ENCODE measurements at regions not wholly inside any gene's neighbourhood (a gene's known extent, or its start where the extent isn't known, plus 50 kb on each side); places are given as distances from the start of the nearest gene placed in this dataset.
A peak's percentile ranks its signal among the peaks of the same experiment; 100 is the strongest.
"Not testable (repeated sequence)": the region's sequence is repeated elsewhere in the genome, so short reads cannot be mapped to it uniquely, and the experiment has no call there.

DNA sequence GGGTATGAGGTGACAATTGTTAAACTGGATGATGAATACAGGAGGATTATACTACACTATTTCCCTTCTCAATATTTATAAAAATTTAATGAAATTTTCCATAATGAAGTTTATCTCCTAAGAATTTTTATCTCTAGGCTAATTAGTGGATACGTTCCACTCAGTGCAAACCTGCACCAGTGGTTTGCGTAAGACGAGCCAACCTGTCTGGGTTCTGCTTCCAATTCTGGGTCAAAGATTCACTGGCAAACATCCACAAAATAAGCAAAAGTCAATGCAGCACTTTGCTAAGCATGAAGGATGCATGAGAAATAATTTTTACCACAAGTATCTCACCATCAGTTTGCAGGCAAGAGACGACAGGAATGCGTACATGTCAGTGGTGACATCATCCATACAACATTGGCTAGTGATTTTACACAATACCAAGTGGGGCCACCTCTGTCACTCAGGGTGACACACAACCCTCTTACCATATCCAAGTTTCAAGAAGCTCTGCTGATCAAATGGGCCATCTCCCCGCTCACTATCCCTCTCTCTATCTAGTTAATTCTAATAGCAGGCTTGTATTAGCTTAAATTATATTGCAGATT is 51.7 kb downstream of the FAM50B start:
- ATAC-seq (no peak), DNase-seq (no peak)
- intact Hi-C loops (cut with DNase I, micrococcal nuclease) = no loop called here

- intact Hi-C loops (cut with DNase I, micrococcal nuclease) = no loop called here
- no peak for ATAC-seq
Measured at GRCh38 chr6:3902871-3903648, 53.9 kb downstream of the FAM50B start.

DNA sequence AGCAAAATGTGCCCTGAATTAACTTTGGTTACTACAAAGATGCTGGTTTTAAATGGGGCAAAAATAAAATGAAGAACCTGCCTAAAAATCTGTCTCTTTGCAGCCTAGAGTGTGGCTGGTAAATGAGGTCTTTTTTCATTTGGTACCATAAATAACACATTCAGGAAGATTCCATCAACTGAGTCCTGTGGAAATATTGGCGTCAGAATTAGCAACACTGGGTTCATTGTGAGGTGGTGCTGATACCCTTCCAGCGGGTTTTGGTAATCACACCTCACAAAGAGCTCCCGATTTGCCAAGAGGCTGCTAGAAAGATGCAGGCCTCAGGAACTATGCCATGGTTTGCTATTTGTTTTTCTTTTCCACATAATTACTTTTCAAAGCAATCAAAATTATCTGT is 55.3 kb downstream of the FAM50B start:
- intact Hi-C loops (cut with DNase I, micrococcal nuclease) = no loop called here
- DNase-seq (no peak), ATAC-seq (no peak)

More at GRCh38 chr6:3902871-3903648, 53.9 kb downstream of the FAM50B start:
- no peak for DNase-seq

DNA sequence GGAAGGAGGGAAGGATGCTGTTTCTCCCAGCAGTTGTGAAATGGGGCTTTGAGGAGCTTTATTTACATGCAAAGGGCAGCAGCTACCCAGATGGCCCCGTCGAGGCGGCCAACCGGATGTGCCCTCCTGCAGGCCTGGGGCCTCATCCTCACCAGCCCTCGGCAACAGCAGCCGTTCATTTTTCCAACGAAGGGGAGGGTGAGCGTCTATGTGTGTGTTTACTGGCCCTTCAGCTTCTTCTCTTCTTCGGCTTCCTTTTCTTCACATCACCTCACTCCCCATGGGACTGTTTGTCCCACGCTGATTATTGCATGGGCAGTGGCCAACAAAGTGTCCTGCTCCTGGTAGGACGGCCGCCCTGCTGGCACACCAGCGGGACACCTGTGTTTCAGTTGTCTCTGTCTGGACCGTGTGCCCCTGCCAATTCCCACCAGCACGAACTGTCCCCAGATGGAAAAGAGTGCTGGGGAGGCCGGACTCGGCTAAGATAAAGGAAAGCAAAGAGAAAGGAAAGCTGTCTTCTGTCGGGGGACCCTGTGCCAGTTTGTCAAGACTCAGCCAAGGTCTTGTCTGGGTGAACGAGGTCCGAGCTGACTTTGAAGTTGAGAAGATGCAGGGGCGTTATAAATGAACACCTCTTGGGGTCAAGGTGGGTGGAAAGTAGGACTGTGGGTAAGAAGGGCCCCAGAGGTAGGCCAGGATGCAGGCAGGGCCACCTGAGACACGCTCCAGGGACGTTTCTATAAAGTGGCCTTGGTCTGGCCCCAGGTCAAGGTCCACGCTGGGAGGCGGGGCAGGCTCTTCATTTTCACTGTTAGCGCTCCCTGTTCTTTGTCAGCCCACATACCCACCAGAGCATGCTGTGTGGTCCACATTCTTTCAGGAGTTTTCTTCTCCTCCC is 57.0 kb downstream of the FAM50B start:
- ATAC-seq (peak; percentile 74), DNase-seq (peak in 1 of 2 donors; percentile 19)
- intact Hi-C loops (cut with DNase I, micrococcal nuclease) = no loop called here

DNA sequence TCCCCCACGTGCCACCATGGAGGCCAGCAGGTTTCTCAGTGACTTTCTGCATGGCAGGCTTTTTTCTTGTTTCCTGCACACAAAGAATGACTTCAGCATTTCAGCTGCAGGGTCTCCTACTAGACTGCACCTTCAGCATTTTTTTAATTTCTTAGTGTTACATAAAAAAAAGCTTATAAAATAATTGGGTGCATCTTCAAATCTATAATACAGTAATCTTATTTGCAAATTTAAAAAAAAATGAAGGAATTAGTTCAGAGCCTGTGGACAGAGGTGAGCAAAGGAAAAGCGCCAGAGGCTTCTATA is 57.6 kb downstream of the FAM50B start:
- intact Hi-C loops (cut with DNase I, micrococcal nuclease) = no loop called here
- DNase-seq = no peak

GRCh38 chr6:3908223-3908622 is 59.0 kb downstream of the FAM50B start:
- intact Hi-C loops (cut with DNase I, micrococcal nuclease) = no loop called here
- DNase-seq (no peak), ATAC-seq (no peak)

More for the DNA sequence above, 57.6 kb downstream of the FAM50B start:
- ATAC-seq = no peak

DNA sequence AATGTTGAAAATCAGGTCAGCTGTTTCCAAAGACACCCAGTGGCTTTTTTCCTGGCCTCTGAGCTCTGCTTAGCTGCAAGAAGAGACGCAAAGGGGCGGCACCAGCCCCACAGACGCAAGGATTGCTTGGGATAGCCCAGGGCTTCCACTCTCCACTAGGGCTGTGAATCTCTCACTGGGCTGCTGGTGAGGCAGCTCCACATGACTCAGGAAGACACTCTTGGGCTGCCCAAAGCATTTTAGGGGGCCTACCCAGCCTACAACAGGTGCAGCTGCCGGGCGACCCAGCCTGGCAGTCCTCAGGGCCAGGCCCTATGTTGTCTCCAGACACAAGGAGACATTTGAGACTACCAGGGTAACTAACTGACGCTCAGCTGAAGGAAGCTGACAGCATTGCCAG is 59.8 kb downstream of the FAM50B start:
- no peak for ATAC-seq
- intact Hi-C loops (cut with DNase I, micrococcal nuclease) = no loop called here
- DNase-seq = no peak

DNA sequence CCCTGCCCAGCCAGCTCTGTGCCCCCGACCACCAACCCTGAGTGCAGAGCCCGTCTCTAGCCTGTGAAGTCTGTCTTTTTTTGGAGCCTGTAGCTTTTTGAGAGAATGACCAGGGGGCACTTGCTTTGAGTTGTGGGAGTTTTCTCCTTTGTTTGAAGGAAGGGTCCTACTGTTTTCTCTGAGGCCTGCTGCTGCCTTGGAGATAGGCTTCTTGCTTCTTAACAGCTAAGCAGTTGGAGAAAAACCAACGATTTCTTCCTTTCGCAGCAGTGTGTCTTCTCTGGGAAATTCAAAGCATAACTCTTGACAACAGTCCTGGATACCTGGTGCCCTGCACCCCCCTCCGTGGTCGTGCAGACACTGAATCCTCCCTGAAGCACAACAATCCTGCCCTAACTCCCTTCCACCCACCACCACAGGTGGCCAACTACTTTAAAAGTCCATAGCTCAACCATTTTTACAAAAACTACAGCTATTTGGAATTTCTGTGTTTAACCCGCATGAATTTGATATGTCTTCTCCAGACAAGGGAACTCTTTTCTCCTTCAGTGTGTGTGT is 61.0 kb downstream of the FAM50B start:
- ATAC-seq (no peak), DNase-seq (no peak)
- intact Hi-C loops (cut with DNase I, micrococcal nuclease) = no loop called here

DNA sequence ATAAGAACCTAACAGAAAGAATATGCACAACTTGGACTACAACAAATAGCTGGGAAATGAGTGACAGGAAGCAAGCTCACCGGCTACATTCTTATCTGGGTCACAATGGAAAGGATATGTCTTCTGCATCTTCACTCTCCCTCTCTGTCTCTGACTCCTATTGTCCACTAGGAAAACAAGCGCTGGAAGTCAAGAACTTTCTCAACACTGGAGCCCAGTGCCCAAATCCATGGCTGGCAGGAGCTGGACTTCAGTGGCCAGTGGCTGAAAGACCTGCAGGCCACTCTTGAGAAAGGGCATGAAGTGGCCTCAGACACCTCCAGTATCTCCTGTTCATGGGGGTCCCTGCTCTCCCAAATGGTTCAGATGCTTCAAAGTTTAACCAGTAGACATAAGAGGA is 62.0 kb downstream of the FAM50B start:
- DNase-seq (no peak), ATAC-seq (no peak)
- intact Hi-C loops (cut with DNase I, micrococcal nuclease) = no loop called here

- no peak for ATAC-seq
- intact Hi-C loops (cut with DNase I, micrococcal nuclease) = no loop called here
Measured at GRCh38 chr6:3911614-3912336, 62.6 kb downstream of the FAM50B start.

GRCh38 chr6:3912361-3913076 is 63.3 kb downstream of the FAM50B start:
- intact Hi-C loops (cut with DNase I, micrococcal nuclease) = no loop called here
- DNase-seq (no peak), ATAC-seq (no peak)

More at GRCh38 chr6:3911614-3912336, 62.6 kb downstream of the FAM50B start:
- DNase-seq = no peak

DNA sequence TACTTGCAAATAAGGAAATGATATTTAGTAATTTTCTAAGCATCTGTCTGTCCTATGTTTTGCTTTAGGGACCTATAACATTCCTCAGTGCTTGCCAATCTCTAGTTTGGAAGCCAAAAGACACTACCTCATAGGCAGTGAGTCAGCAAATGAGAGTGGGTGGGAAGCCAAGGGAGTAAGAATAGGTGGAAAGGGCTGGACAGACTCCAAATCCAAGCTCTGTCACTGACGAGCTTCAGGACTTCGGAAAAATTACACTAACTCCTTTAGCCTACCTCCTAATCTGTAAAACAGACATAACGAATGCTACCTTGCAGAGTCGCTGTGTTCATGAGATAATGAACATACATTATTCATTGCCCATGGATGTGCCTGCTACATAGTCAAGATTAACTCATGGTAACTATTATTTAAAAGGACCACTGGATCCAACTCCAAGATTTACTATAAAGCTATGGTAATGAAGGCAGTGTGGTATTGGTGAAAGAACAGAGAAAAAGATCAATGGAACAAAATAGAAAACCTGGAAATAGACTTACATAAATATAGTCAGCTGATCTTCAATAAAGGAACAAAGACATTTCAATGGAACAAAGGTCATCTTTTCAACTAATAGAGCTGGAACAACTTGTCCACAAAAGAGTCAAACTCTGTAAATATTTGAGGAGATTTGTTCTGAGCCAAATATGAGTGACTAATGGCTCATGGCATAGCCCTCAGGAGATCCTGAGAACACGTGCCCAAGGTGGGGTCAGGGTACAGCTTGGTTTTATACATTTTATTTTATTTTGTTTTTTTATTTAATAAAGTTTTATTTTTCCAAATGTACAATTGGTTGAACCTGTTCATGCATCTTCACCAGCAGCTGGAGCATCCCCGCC is 64.1 kb downstream of the FAM50B start:
- peak; percentile 15 to 49 for DNase-seq
- peak; percentile 87 for ATAC-seq
- intact Hi-C loops (cut with DNase I, micrococcal nuclease) = no loop called here

DNA sequence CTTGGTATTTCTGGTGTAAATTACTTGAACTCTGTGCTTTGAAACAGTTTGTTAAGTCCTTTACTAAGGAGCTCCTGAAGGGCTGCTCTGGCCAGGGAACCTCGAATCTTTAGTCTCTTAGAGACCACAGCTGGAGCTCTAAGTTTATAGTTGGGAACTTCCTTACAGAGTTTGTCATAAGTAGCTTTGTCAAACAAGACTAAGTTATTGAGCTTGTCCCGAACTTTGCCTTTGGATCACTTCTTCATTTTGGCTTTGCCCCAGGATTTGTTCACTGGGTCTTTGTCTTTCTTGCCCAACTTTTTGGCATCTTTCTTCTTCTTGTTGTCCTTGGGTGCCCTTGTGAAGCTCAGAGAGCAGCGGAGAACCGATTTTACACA is 64.8 kb downstream of the FAM50B start:
- intact Hi-C loops (cut with DNase I, micrococcal nuclease) = no loop called here
- peak; percentile 15 for ATAC-seq
- no peak for DNase-seq

- no peak for ATAC-seq
- intact Hi-C loops (cut with DNase I, micrococcal nuclease) = no loop called here
- DNase-seq = no peak
Measured at GRCh38 chr6:3915076-3915791, 66.1 kb downstream of the FAM50B start.

- DNase-seq (no peak), ATAC-seq (no peak)
- intact Hi-C loops (cut with DNase I, micrococcal nuclease) = no loop called here
Measured at GRCh38 chr6:3916211-3916610, 67.0 kb downstream of the FAM50B start.

- intact Hi-C loops (cut with DNase I, micrococcal nuclease); DNase-seq; ATAC-seq: not testable (repeated sequence)
Measured at GRCh38 chr6:3916749-3917148, 67.6 kb downstream of the FAM50B start.

DNA sequence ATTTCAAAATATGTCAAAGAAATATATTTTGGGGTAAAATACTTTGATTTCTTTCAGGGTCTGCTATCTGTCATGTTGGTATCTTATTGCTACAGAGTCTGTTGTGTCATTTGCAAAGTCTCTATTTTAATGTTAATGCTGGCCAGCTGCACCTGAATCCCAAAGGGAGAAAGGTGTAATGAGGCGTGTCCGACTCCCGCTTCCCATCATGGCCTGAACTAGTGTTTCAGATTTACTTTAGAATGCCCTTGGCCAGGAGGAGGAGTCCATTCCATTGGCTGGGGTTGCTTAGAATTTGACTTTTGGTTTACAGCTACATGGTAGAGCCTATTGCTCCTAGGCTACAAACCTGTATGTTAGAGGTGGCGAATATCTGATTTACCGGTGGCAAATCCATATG is 69.3 kb downstream of the FAM50B start:
- intact Hi-C loops (cut with DNase I, micrococcal nuclease) = no loop called here
- DNase-seq (no peak), ATAC-seq (no peak)

Measured in left colon (tissue), 2 donors.